ENCODE measurements at regions not wholly inside any gene's neighbourhood (a gene's known extent, or its start where the extent isn't known, plus 50 kb on each side); places are given as distances from the start of the nearest gene placed in this dataset.

- Histone ChIP-seq H3K4me3 (no peak overlapping the region), H3K9me3 (no peaks in the 10 kb centered on the region), H3K27ac (no peak overlapping the region), H3K4me1 (no peaks in the 10 kb centered on the region), H3K36me3 (no peaks in the 10 kb centered on the region), H3K27me3 (no peaks in the 10 kb centered on the region)
- 78 to 89% methylated on average over 4 of the region's 4 CpGs for WGBS, 2 donors (ENCODE audit: low coverage in 1 of 2)
- no peak for TF ChIP-seq POLR2AphosphoS5 (IDR thresholded peaks at IDR 0.05)
- no peak for TF ChIP-seq CTCF (IDR thresholded peaks at IDR 0.05)
- TF ChIP-seq EP300 (IDR thresholded peaks at IDR 0.05) = no peak
- no peak for TF ChIP-seq POLR2A (IDR thresholded peaks at IDR 0.05)
- no peak for ATAC-seq
Measured at GRCh38 chr12:90899456-90900182, 55.4 kb downstream of the CCER1 start.

- H3K4me1 ChIP-seq = no peaks in the 10 kb centered on the region
- no peaks in the 10 kb centered on the region for H3K27me3 ChIP-seq
- no peaks in the 10 kb centered on the region for H3K36me3 ChIP-seq
- no peak for ATAC-seq
- no peak for TF ChIP-seq EP300 (IDR thresholded peaks at IDR 0.05)
- TF ChIP-seq POLR2AphosphoS5 (IDR thresholded peaks at IDR 0.05) = no peak
- no peak for TF ChIP-seq POLR2A (IDR thresholded peaks at IDR 0.05)
- TF ChIP-seq CTCF (IDR thresholded peaks at IDR 0.05) = no peak
- H3K4me3 ChIP-seq = no peak overlapping the region
- no peaks in the 10 kb centered on the region for H3K9me3 ChIP-seq
- H3K27ac ChIP-seq = no peak overlapping the region
Measured at GRCh38 chr12:90897986-90898385, 57.0 kb downstream of the CCER1 start.

- Histone ChIP-seq H3K4me3 (no peak overlapping the region), H3K36me3 (no peaks in the 10 kb centered on the region), H3K27ac (no peak overlapping the region), H3K4me1 (no peaks in the 10 kb centered on the region), H3K27me3 (no peaks in the 10 kb centered on the region), H3K9me3 (no peaks in the 10 kb centered on the region)
- TF ChIP-seq CTCF (IDR thresholded peaks at IDR 0.05) = no peak
- no peak for TF ChIP-seq EP300 (IDR thresholded peaks at IDR 0.05)
- TF ChIP-seq POLR2AphosphoS5 (IDR thresholded peaks at IDR 0.05) = no peak
- TF ChIP-seq POLR2A (IDR thresholded peaks at IDR 0.05) = no peak
- ATAC-seq = no peak
- WGBS, 2 donors (ENCODE audit: low coverage in 1 of 2) = 85 to 97% methylated on average over 3 of the region's 3 CpGs
Measured at GRCh38 chr12:90897316-90897715, 57.7 kb downstream of the CCER1 start.

- no peak for ATAC-seq
- Histone ChIP-seq H3K9me3 (no peaks in the 10 kb centered on the region), H3K27ac (no peak overlapping the region), H3K4me1 (no peaks in the 10 kb centered on the region), H3K36me3 (no peaks in the 10 kb centered on the region), H3K4me3 (no peak overlapping the region), H3K27me3 (no peaks in the 10 kb centered on the region)
- WGBS, 2 donors (ENCODE audit: low coverage in 1 of 2) = 94 to 100% methylated on average over 1 of the region's 1 CpG
- no peak for TF ChIP-seq POLR2A (IDR thresholded peaks at IDR 0.05)
- no peak for TF ChIP-seq CTCF (IDR thresholded peaks at IDR 0.05)
- no peak for TF ChIP-seq EP300 (IDR thresholded peaks at IDR 0.05)
- TF ChIP-seq POLR2AphosphoS5 (IDR thresholded peaks at IDR 0.05) = no peak
Measured at GRCh38 chr12:90896821-90897220, 58.2 kb downstream of the CCER1 start.

GRCh38 chr12:90896164-90896563 lies 58.8 kb downstream of the CCER1 start:
- no peaks in the 10 kb centered on the region for H3K27me3 ChIP-seq
- H3K4me1 ChIP-seq = no peaks in the 10 kb centered on the region
- no peak overlapping the region for H3K27ac ChIP-seq
- no peak for TF ChIP-seq POLR2AphosphoS5 (IDR thresholded peaks at IDR 0.05)
- no peak for TF ChIP-seq EP300 (IDR thresholded peaks at IDR 0.05)
- TF ChIP-seq POLR2A (IDR thresholded peaks at IDR 0.05) = no peak
- no peak for TF ChIP-seq CTCF (IDR thresholded peaks at IDR 0.05)
- no peak overlapping the region for H3K4me3 ChIP-seq
- no peak for ATAC-seq
- H3K9me3 ChIP-seq = no peaks in the 10 kb centered on the region
- H3K36me3 ChIP-seq = no peaks in the 10 kb centered on the region

Data from gastroesophageal sphincter (tissue), 4 donors.